ENCODE measurements at regions not wholly inside any gene's neighbourhood (a gene's known extent, or its start where the extent isn't known, plus 50 kb on each side); places are given as distances from the start of the nearest gene placed in this dataset.
A peak's percentile ranks its signal among the peaks of the same experiment; 100 is the strongest.

DNA sequence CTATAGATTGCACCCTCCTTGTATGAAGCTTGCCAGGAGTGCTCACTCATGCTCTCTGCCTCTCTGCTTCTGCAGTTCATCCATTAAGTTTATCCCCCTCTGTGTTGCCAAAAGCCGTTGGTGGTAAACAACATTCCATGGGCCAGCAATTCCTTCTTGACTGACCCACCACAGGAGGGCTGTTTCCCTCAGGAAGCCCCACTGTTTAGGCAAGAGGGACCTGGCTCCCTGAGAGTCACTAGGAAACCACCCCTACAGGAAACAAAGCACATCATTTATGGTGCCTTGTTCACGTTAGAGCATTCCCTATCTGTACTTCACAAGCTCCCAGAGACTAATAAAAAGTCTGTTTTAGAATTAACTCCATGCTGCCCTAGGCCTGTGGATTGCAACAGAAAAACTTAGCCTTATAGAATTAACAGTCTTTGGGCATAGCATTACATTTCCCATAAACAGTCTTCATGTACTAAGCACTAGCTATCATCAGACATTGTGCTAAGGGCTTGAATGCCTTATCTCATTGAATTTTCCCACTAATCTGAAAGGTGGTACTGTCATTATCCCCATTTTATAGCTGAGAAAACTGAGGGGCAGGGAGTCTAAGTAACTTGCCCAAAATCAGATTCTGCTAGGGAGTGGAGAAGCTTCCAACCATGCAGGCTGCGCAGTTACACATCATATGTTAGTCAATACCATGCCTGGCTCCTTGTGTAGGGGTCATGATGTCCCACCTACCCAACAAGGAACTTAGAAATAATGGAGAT is 149.9 kb downstream of the SHQ1 start:
- no peak for DNase-seq

DNA sequence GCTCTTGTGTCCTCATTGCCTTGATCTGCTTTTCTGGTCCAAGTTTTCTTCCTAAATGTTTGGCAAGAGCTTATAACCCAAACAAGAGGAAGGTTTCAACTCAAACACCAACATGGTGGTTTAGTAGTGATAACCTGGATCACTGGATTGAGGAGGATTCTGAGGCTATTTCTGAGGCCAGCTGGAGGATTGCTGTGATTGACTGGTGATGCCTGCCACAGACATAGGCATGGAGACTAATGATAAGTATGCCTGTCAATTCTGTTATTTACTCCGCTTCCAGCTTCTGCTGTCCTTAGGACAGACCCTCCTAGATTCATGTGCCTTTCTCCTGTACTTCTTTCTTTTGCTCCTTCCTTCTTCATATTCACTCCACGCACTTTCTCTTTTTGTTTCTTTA is 150.5 kb downstream of the SHQ1 start:
- DNase-seq, result no peak

DNA sequence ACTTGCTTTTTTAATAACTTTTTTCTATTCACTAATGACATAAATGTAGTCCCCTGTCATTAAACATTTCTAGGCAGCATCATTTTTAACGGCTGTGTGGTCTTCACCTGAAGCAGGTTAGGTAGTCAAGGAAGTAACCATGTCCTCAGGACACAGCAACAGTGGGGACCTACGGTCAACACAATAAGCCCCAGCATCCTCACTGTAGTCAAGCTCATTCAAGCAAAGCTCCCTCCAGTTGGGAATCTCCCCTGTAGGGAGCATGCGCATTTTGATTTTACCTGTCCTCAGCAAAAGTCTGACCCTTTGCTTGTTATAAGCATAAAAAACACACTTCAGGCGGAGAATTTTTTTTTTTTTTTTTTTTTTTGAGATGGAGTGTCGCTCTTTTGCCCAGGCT is 151.4 kb downstream of the SHQ1 start:
- DNase-seq, result no peak

DNA sequence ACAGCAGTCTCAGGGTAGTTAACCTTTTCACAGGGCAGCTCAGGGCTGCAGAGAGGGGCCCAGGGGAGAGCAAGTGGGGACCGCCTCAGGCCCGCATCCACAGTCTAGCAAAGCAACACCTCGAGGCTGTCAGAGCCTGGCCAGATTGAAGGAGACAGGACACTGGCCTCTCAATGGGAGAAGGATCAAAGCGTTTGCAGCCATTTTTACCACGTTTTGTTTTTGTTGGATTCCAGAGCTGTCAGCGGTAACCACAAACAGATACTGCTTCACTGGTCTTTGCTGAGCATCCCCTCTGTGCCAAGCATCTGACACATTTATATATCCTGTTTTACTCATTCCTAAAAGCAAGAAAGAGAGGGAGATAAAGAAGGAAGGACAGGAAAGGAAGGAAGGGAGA is 153.8 kb downstream of the SHQ1 start:
- DNase-seq, result no peak

DNA sequence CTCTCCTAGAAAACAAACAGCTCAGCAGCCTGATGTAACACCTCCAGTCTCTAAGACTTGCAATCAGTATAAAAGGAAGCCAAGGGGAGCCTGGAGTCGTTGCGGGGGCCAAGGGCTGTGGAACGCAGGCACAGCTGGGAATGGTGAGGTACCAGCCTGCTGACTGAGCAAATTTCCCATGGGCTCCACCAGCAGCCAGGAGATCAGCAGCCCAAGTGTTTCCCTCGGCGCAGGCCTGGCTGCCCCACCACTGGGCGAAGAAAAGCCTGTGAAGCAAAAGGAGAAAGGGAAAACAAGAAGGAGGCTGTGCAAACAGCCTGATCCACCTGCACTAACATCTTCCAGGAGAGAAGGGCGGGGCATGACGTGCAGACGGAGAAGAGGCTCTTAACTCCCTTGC is 155.3 kb downstream of the SHQ1 start:
- DNase-seq, result no peak

DNA sequence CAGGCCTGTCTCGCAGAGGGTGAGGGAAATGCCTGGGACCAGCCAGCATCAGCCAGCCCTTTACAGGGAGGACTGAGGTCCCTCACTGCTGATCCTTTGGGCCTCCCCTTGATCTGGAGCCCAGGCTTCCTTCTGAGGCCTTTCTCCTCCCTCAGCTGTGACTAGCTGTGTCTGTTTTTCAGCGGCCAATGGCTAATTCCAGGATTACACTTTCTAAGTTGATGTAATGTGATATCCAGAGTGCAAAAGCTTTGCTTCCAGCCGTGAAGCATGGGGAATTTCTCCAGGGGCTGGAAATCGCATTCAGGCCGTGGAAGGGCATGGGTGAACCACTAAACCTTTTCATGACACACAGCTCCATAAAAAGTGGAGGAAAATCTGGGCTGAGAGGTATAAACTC is 157.6 kb downstream of the SHQ1 start:
- no peak for DNase-seq

DNA sequence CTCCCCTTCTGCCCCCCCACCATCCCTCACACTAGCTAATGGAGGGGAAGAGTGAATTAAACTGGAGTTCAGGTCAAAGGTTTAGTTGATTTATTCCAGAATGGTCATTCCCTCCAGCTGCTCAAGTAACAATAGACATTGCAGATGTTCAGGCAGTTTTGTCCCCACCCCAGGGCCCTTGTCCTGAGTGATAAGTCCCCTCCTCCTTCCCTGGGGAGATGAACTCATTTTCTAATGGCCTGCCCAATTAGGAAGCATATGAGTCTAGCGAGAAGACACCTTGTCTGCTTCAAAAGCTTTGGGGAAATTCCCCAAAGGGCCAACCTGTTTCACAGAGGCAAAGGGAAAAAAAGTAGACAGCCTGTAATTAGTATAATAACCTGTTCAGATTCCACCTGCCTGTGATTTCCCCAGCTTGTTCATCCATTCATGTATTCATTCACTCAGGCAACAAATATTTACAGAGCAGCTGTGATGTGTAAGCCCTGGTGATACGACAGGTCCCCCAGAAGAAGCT is 165.3 kb downstream of the SHQ1 start:
- no peak for DNase-seq

DNA sequence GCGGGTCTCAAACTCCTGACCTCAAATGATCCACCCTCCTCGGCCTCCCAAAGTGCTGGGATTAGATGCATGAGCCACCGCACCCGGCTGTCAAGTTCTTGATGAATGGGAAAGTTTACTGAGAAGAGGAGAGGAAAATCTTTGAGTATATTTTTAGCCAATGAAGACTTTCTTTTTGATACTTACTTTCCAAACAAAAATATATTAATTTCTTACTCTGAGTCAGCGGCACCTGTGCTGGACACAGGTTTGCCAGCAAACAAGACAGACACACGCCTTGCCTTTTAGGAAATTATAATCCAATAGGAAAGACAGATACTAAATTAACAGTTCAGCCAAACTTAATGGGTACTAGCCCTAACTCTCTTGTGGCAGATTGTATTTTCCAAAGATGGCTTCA is 166.6 kb downstream of the SHQ1 start:
- no peak for DNase-seq

DNA sequence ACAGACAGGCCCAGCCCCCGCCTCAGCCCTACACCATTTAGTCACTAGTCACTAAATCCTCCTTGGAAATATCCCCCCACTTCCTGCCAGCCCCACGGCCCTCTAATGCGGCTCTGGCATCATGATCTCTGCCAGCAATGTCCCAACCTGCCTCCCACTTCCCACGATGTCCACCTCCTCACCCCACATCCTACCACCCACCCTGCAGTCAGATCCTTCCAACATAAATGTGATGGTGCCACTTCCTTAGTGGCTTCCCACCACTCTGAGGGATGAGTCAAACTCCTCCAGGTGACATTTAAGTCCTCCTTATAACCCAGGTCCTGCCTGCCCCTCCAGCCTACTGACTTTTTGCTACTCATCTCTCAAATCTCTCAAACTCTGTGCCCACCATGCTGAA is 167.5 kb downstream of the SHQ1 start:
- no peak for DNase-seq

DNA sequence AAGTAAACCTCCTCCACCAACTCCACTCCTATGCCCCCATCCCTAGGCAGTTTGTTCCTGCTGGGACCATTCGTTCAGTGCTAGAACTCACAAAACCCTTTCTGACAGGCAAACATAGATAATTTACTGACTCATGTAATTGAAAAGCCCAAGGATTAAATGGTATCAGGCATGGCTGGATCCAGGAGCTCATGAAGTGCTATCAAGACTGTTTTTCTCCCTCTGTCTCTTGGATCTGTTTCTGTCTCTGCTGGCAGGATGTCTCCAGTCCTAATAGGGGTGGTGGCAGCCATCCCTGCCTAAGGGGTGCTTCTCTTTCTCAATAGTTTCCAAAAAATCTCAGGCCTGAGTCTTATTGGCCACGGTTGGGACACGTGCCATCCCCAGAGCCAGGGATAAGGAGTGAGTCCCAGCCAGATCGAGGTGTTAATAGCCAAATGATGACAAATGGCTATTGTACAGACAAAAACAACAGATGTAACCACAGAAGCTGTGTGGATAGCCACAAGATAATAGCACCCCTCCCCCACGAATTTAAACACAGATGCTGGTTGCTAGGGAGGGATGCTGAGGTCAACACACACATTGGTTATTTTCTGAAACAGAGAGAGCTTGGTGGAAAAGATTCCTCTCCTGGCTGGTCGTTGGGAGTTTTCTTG is 168.6 kb downstream of the SHQ1 start:
- no peak for DNase-seq

DNA sequence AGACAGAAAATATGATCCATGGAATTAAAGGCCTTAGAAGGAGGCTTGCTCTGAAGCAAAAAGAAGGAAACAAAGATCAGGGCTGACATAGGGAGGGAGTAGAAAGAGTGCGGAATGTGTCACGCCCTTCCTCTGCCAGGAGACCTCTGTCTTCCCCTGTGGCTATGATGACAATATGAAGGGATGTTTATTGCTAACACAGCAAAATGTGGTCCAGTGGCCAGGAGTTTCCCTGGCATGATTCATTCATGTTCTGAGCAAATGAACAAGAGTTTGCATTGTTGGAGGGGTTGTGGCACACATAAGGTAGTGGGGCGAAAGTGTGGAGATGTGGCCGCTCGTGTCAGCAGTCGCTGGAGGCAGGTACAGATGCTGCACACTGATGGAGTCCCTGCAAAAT is 169.4 kb downstream of the SHQ1 start:
- DNase-seq, result peak; percentile 49 to 72 (median 67)

DNA sequence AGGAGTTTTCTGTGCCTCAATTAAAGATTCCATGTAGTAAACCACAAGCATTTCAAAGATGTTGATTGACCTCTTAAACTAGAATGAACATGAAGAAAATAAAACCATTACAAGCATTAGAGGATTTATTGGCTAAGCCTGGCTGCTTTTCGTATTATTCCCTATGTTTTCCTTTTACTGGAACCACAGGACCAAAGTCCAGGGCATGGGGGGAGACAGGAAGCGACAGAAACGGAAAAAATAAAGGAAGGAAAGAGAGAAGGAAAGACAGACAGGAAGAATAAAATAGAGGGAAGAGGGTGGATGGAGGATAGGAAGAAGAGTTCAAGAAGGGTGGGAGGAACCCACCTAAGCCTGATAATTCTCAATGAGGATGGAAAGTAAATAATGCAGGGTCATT is 169.9 kb downstream of the SHQ1 start:
- no peak for DNase-seq

DNA sequence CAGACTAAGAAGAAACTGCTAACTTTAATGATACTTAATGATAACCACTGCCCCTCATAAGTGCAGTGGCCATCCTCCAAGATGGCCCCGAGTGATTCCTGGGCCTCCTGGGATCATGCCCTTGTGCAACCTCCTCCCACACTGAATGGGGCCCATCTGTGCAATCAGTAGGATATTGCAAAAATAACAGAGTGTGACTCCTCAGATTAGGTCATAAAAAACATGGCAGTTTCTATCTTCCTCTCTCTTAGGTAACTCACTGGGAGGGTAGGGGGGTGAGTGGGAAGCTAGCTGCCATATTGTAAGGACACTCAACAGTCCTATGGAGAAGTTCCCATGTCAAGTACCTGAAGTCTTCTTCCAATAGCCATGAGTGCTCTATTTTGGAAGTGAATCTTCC is 173.0 kb downstream of the SHQ1 start:
- peak; percentile 40 to 66 (median 60) for DNase-seq

DNA sequence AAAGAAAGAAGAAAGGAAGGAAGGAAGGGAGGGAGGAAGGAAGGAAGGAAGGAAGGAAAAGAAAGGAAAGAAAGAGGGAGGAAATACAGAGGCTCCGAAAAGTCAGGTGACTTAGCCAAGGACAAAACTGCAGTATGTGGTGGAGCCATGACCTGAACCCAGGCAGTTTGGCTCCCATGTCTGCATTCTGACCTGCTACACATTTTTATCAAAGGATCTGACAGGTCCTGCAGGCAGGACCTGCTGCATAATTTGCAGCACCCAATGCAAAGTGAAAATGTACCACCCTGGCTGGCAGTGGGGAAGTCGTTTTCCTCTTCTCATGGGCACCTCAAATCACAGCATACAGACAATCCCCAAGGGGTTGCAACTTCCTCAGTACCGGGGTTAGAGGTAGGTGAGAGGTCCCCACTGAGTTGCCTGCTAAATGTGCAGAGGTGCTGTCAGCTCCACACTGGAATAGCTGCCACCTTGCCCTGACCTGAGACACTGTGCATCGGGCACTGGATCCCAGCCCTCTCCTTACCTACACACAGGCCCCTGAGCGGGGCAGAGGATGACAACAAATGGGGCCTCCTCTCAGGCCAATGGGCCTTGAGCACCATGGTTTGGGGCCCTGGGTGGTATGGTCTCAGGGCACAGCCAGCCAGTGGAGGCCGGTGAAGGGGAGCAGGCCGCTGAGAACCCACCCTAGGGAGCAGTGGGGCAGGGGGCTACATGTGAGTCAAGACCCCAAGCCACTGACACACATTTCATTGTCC is 175.1 kb downstream of the SHQ1 start:
- DNase-seq, result no peak

DNA sequence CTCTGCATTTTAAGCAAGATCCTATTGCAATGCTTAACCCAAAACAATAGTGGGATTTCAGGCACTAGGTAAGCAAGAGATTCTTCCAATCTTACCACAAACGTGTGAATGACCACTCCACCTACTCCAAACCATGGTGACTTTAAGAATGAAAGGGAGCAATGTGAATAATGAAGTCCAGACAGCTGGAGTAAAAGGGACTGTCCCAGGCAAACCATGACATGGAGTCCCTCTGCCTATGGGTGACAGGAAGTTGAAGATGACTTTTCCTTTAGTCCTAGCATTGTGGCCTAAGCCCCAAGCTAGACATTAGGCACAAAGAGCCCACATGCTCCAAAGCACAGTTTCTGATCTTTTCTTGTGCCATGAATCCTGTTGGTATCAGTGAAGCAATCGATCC is 179.0 kb downstream of the SHQ1 start:
- DNase-seq, result peak in 2 of 3 donors; percentile 10 to 33

DNA sequence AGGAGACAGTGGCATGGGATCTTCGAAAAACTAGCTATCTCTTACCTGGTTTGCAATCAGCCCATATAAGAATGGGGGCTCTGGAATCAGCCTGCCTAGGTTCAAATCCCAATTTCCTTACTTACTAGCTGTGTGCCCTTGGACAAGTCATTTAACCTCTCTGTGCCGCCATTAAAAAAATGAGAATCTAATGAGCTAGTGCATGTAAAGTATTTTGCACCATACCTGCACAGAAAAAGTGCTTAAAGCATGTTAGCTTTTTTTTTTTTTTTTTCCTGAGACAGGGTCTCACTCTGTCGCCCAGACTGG is 181.8 kb downstream of the SHQ1 start:
- DNase-seq, result no peak

DNA sequence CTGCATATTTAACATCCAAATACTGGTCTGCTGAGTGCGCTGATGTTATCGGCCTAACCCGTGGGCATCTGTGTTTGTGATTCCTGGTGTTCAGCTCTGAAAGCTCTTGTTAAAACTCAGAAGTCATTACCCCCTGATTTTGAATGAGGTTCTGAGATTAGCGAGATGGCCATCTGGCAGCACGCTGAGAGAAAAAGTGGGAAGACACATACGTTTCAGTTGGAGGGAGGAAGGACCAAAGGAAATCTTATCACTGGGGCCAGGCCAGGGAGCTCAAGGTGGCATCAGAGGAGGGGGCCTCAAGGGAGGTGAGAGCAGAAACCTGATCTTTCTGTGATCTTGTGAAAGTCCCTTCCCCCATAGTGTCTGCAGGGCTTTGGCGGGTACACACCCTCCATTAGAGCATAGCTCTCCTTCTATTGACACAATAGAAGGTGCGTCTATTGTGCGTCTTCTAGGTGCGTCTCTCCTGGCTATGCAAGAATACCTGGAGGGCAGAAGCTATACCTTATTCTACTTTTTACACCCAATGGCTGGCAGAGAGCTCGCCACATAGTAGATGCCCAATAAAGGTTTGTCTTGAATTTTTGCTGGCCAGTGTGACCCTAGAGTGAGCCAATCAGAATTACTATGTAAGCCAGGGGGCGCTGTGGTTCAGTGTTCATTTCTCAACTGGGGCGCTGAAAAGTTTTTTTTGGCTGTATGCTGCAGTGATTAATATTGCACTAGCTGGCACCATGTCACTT is 182.4 kb downstream of the SHQ1 start:
- peak; percentile 54 to 76 (median 72) for DNase-seq

DNA sequence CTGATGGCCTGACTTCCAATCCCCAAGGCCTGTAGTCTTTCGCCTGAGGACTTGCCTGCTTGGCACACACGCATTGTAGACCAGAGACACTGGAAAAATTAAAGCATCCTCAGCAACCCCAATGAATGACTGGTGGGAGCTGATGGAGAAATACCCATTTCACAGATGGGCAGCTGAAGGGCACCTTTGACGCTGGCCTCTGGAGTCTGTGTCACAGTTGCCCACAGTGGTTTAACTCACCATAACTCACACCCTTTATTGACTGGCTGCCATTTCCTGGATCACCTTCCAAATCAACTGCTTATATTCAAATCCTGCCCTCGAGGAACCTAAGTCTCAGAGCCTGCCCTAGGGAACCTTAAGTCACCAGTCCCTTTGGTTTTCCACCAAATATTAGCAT is 183.1 kb downstream of the SHQ1 start:
- DNase-seq, result no peak

DNA sequence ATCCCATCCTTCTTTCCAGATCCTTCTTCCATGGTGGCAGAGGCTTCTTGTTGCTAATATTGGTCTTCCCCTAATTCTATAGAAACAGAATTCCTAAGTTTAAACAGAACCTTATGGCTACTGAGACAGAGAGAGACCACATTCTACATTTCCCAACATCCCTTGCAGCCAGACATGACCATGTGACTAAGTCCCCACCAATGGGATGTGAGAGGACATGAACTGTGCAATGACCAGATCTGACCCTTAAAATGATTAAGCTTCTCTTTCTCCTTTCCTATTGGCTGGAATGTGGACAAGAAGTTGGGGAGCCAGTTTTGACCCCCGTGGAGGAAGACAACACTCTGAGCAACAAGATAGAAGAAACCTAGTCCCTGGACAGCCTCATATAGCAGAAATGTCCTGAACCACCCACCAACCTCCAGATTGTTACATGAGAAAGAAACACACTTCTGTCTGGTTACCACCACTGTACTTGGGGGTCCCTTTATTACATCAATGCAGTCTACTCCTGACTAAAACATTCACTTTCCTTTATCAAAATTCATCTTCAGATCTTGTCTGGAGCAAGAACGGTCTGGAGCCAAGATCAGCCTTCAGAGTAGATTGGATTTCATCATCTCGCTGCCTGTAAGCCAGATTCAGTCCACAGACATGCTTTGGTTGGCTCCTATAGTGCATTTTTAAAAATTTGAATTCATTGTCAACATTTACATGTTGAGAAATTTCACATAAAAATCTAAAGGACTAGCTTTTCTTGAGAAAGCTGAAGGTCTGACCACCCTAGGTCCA is 183.9 kb downstream of the SHQ1 start:
- DNase-seq, result no peak

DNA sequence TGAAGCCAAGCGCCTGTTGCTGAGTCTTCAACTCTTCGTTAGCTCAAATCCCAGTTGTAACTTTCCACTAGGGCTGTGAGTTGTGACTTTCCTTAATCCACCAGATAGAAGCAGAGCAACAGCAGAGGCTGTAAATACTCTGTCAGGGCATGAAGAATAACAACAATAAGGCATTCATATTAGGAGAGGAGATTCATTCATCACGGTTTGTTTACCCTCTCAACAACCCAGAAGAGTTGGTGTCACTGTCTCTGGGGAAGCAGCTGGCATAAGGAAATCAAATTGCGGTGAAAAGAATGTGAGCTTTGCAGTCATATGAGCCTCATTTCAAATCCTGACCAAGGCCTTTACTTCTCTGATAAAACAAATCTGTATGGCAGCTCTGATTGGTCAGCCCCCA is 184.8 kb downstream of the SHQ1 start:
- no peak for DNase-seq

DNA sequence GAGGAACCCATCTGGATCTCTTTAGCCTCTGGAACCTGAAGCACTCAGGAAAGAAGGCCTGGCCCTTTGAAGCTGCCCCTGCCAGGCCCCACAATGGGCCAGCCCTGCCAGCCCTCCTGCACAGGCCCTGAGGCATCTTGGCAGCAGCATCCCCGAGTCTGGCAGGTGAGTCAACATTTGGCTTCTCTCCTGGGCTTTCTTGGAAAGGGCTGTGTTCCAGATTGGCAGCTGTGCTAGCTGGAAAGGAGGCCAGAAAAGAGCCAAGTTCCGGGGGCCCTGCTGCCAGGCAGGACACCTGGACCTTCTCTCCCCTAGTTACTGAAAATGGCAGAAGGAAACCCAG is 187.2 kb downstream of the SHQ1 start:
- DNase-seq, result no peak

DNA sequence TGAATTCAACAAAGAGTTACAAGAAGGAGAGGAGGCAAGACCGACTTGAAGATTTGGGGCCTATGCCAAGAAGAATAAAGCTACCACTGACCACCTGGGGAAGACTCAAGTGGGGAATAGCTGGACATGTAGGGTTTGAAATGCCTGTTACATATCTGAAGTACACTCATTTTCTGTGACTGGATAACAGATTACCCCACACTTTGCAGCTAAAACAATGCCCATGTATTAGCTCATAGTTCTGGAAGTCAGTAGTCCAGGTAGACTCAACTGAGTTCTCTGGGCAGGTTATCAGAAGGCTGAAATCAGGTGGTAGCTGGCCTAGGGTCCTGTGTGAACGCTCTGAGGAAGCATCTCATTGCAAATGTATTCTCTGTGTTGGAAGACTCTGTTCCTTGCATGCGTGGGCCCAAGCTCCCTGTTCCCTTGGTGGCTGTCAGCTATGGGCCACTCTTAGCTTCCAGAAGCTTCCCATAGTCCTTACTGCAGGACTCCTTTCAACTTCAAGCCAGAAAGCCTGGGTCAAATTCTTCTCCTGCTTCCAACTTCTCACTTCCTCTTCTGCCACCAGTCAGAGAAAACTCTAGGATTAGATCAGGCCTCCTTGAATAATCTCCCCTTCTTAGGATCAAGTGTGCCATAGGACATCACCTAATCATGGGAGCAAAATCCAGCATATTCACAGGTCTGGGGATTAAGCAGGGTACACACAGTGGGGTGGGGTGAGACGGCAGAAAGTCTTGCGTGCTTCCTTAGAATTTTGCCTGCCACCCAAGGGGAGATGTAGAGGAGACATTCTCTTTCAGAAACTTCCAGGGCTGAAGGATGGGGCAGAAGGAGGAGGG is 187.8 kb downstream of the SHQ1 start:
- peak in 2 of 3 donors; percentile 29 for DNase-seq

Measured in suppressor macrophage treated with lipopolysaccharide for 1 hour (primary cell).